Activated CD4-positive, alpha-beta T cell treated with anti-CD3 and anti-CD28 coated beads, Interleukin-2, amount 50 U/mL, for 48 hours (primary cell): ENCODE measurements at regions not wholly inside any gene's neighbourhood (a gene's known extent, or its start where the extent isn't known, plus 50 kb on each side); places are given as distances from the start of the nearest gene placed in this dataset.

Experiments
- DNase-seq, 2 experiments: peaks; one replicate each; pipeline ENCODE4 v3.0.0-alpha.2; 2020

- no peak for DNase-seq
These were observed 922.6 kb downstream of the TUSC7 start for GRCh38 chr3:117632191-117632590.

GRCh38 chr3:117633207-117633606 is 923.6 kb downstream of the TUSC7 start:
- no peak for DNase-seq

DNA sequence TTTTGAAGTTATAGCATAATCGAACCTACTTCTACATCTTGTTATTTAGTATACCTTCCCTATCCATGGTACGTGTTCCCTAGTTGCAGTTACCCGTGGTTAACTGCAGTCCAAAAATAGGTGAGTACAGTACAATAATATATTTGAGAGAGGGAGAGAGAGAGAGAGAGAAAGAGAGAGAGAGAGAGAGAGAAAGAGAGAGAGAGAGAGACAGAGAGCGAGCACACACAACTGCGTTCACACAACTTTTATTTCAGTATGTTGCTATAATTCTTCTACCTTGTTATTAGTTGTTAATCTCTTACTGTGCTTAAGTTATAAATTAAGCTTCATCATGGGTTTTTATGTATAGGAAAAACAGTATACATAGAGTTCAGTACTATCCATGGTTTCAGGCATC is 928.1 kb downstream of the TUSC7 start:
- no peak for DNase-seq

DNA sequence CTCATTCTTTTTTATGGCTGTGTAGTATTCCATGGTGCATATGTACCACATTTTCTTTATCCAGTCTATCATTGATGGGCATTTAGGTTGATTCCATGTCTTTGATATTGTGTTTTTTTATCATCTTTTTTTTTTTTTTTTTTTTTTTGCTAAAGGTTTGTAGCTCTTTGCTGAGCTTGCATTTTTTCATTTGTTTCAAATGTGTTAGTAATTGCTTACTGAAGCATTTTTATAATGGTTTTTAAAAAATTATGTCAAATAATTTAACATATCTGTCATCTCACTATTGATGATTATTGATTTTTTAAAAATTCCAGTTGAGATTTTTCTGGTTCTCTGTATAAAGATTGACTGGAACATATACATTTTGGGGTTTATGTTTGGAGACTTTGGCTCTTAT is 934.6 kb downstream of the TUSC7 start:
- no peak for DNase-seq

DNA sequence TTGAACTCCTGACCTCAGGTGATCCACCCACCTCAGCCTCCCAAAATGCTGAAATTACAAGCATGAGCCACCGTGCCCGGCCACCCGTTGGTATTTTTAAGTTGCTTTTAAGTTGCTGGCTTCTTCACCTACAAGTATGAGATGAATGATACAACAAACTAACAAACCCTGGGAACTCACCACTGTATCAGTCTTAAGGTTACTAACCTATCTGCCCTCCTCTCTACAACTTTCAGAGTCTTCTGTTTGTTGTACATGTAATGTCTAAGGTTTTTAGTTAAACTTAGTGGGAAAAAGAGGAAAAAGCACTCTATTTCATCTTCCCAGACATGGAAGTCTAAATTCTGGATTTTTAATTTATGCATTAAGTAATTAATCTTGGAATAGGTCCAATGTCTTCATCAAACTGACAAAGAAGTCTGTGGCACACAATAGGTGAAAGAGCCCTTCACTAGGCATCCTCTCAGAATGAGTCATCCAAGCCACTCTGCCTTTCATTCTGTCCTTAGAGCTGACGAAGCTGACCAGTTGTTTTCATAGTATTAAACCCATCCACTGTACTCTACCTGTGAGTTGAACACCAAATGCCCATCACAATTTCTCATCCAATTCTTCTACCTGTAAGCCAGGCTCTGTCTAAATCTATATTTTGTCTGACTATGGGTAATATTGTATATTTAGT is 936.1 kb downstream of the TUSC7 start:
- no peak for DNase-seq

DNA sequence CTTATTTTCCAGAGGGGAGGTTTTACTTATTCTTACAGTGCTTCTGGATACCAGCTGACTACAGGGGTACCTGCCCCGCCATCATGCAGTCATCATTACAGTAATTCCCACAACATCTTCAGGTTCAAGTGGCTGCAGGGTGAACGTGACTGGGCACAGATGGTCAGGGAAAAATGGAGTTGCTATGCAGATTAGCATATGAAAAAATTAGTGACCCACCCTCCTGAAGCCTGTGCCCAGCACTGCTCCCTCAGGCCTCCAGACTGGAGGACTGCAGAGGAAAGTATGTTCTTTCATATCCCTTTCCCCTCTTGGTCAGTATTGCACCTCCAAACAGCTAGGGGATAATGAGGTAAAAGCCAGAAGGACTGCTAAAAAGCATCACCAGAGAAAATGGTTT is 937.9 kb downstream of the TUSC7 start:
- no peak for DNase-seq

GRCh38 chr3:117651246-117651645 is 941.7 kb downstream of the TUSC7 start:
- DNase-seq = no peak

DNA sequence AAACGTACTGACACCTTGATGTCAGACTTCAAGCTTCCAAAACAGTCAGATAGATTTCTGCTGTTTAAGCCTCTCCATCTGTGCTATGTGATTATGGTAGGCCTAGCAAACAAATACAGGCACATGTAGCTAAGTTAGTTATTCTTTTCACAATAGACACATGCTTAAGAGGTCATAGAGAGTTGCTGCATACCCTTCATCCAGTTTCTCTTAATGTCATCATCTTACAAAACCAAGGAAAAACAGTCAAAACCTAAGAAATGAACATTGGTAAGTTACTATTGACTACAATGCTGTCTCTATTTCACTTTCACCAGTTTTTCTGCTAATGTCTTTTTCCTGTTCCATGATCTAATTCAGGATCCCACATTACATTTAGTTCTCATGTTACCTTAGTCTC is 946.8 kb downstream of the TUSC7 start:
- no peak for DNase-seq

DNA sequence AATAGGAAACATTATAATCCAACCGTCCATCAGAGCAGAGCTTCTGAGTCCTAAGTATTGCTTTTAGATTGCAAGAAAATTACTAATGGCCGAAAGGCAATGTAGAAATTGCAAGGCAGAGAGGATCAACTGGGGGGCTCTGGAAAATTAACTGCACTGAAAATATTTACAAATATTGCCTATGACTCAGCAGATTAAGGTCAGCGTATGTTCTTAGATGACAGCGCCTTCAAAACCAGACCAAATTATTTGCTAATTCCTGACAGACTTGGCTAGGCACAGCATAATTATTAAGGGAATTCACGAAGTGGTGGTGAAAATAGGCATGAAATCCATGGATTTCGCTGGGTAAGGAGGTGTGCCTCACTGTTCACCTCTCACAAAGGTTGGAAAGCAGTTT is 947.7 kb downstream of the TUSC7 start:
- DNase-seq = no peak

- no peak for DNase-seq
These were observed 951.6 kb downstream of the TUSC7 start for GRCh38 chr3:117660941-117661817.

DNA sequence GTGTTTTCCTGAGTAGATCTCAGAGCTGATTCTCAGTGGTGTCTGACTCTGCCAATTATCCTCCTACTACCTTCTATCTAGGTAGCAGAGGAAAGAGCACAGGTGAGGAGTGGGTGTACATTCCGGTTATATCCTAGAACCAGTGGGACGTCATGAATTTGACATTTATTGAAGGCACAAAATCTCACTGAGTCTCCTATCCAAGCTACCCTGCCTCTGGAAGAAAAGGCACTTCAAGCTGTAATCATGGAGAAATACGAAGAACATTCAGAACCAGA is 952.2 kb downstream of the TUSC7 start:
- DNase-seq = no peak

GRCh38 chr3:117665296-117665695 is 955.7 kb downstream of the TUSC7 start:
- DNase-seq = no peak

GRCh38 chr3:117666325-117666724 is 956.7 kb downstream of the TUSC7 start:
- no peak for DNase-seq

DNA sequence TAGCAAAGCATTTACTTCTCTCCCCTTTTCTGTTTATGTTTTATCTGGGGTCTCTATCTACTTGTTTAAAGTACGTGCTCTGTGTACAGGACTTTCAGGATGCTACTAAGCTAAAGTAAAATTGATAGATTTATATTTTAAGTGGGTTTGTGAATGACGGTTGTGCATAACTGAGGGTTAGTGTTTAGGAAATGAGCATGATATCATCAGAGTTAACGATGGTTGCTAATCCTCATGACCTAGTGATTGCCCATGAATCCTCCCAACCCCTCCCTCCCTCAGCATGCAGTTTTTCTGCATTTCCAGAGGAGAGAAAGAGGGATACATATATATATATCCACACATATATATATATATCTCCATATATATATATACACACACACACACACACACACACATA is 957.2 kb downstream of the TUSC7 start:
- DNase-seq = no peak

DNA sequence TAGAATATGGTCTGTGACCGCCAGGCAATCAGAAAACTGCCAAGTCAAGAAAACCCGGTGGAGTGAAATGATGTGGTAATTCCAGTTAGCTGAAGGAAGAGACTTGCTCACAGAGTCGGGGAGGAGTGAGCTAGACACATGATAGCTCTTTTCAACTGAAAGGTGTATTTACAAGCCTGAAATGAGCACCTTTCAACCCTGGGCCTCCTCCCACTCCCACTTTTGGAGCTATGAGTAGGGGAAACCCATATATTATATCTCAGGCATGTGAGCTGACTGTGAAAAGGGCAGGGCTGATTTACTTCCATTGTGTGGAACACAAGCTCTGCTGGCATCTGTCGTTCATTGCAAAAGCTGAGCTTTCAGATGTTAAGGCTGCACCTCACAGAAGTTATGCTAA is 960.2 kb downstream of the TUSC7 start:
- DNase-seq = no peak

DNA sequence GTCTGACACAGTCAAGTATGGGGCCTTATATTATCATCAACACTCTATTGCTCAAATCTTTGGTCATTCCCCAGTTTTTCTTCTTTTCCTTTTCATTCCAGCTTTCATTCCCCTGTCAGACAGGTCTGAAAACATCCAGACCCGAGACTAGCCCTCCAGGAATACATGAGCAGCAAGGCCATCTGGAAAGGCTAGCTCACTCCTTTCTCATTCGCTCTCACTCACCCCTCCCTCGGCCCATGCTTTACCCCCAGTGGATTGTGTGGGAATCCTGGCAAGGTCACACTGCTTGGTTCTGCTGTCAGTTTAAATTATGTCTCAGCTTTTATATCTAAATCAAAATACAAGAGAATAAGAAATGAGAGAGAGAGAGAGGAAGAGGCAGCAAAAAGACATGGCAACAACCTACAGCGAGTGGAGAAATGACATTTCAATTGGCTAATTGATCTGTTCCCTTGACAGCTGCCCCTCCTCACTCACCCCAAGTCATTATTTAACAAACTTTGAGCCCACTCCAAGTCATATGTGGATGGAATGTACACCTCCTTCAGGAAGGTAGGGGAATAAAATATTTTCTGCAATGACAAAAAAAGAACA is 962.2 kb downstream of the TUSC7 start:
- DNase-seq = no peak

- no peak for DNase-seq
These were observed 964.7 kb downstream of the TUSC7 start for GRCh38 chr3:117674321-117674720.

- DNase-seq = no peak
These were observed 972.0 kb downstream of the TUSC7 start for GRCh38 chr3:117681619-117682018.

DNA sequence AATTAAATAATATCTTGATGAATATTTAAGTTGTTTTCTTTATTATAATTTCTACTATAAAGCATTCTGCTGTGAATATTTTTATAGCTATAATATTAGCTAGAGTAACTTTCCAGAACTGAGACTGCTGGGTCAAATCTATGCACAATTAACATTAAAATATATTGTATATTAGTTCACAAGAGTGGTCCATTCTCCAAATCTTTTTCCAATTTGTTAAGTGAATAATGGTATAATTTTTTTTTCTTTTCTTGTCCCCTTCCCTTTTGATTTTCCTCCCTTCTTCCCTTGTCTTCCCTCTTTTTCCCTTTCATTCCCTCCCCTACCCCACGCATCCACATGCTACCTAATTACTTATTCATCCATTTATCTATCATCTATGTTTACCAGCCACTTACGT is 977.5 kb downstream of the TUSC7 start:
- DNase-seq = no peak

- DNase-seq = no peak
These were observed 979.0 kb downstream of the TUSC7 start for GRCh38 chr3:117688583-117688982.

- no peak for DNase-seq
These were observed 981.9 kb downstream of the TUSC7 start for GRCh38 chr3:117691526-117691925.

- DNase-seq = no peak
These were observed 982.9 kb downstream of the TUSC7 start for GRCh38 chr3:117692416-117692995.

DNA sequence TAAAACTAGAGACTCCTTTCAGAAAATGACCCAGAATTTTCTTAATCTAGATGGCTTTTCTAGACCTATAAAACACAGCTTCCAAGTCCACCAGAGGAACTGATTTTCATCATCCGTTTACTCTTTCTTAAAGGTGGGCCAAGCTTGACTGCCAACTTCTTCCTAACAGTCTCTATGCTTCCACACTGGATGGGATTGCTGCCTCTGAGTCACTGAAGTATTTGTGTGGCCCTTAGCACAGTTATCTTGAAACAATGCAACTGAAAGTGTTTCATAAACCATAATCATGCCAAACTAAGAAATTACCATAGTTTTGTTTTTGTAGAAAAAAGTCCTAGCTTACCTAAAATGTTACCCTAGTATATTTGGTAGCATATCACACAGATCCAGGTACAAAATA is 985.7 kb downstream of the TUSC7 start:
- no peak for DNase-seq
